ENCODE measurements at regions not wholly inside any gene's neighbourhood (a gene's known extent, or its start where the extent isn't known, plus 50 kb on each side); places are given as distances from the start of the nearest gene placed in this dataset.

GRCh38 chr2:78861546-78861945 is 164.0 kb upstream of the REG3G start:
- H3K4me3 ChIP-seq (ENCODE audit: low read depth, low read length), result no peak overlapping the region
- no peak for DNase-seq (ENCODE audit: low read depth)
- in situ Hi-C loops (cut with HindIII; ENCODE audit: low sequenced_read_pairs), result no loop called here
- TF ChIP-seq CTCF (IDR thresholded peaks at IDR 0.05; ENCODE audit: low read depth, low read length, missing control alignments), result no peak

- in situ Hi-C loops (cut with HindIII; ENCODE audit: low sequenced_read_pairs), result no loop called here
These were observed 161.3 kb upstream of the REG3G start for GRCh38 chr2:78864205-78864604.

GRCh38 chr2:78865667-78866066 is 159.8 kb upstream of the REG3G start:
- DNase-seq (ENCODE audit: low read depth), result no peak
- in situ Hi-C loops (cut with HindIII; ENCODE audit: low sequenced_read_pairs), result no loop called here
- H3K4me3 ChIP-seq (ENCODE audit: low read depth, low read length), result no peak overlapping the region
- TF ChIP-seq CTCF (IDR thresholded peaks at IDR 0.05; ENCODE audit: low read depth, low read length, missing control alignments), result no peak

More at GRCh38 chr2:78864205-78864604, 161.3 kb upstream of the REG3G start:
- no peak overlapping the region for H3K4me3 ChIP-seq (ENCODE audit: low read depth, low read length)
- DNase-seq (ENCODE audit: low read depth), result no peak
- no peak for TF ChIP-seq CTCF (IDR thresholded peaks at IDR 0.05; ENCODE audit: low read depth, low read length, missing control alignments)

- in situ Hi-C loops (cut with HindIII; ENCODE audit: low sequenced_read_pairs), result no loop called here
- no peak for DNase-seq (ENCODE audit: low read depth)
- no peak for TF ChIP-seq CTCF (IDR thresholded peaks at IDR 0.05; ENCODE audit: low read depth, low read length, missing control alignments)
- no peak overlapping the region for H3K4me3 ChIP-seq (ENCODE audit: low read depth, low read length)
These were observed 155.0 kb upstream of the REG3G start for GRCh38 chr2:78870343-78870967.

GRCh38 chr2:78873526-78873925 is 152.0 kb upstream of the REG3G start:
- no peak for TF ChIP-seq CTCF (IDR thresholded peaks at IDR 0.05; ENCODE audit: low read depth, low read length, missing control alignments)
- no peak for DNase-seq (ENCODE audit: low read depth)
- in situ Hi-C loops (cut with HindIII; ENCODE audit: low sequenced_read_pairs), result no loop called here
- H3K4me3 ChIP-seq (ENCODE audit: low read depth, low read length), result no peak overlapping the region

GRCh38 chr2:78876316-78876688 is 149.2 kb upstream of the REG3G start:
- no peak for TF ChIP-seq CTCF (IDR thresholded peaks at IDR 0.05; ENCODE audit: low read depth, low read length, missing control alignments)
- in situ Hi-C loops (cut with HindIII; ENCODE audit: low sequenced_read_pairs), result no loop called here
- DNase-seq (ENCODE audit: low read depth), result no peak
- H3K4me3 ChIP-seq (ENCODE audit: low read depth, low read length), result no peak overlapping the region
